NCI-H2107 treated with DMSO at 0.1 percent for 48 hours (cell line): ENCODE measurements at regions not wholly inside any gene's neighbourhood (a gene's known extent, or its start where the extent isn't known, plus 50 kb on each side); places are given as distances from the start of the nearest gene placed in this dataset.
"Not testable (repeated sequence)": the region's sequence is repeated elsewhere in the genome, so short reads cannot be mapped to it uniquely, and the experiment has no call there.

ENCODE experiments used
- DNase-seq: peaks from one replicate; lab custom pipeline; 2025; ENCODE audit not compliant: unreplicated experiment; lab: John Stamatoyannopoulos, UW

GRCh38 chr14:45727133-45727532 is 474.1 kb upstream of the MIS18BP1 start:
- no peak for DNase-seq

- DNase-seq = no peak
Observed at GRCh38 chr14:45721472-45721871, 468.5 kb upstream of the MIS18BP1 start.

DNA sequence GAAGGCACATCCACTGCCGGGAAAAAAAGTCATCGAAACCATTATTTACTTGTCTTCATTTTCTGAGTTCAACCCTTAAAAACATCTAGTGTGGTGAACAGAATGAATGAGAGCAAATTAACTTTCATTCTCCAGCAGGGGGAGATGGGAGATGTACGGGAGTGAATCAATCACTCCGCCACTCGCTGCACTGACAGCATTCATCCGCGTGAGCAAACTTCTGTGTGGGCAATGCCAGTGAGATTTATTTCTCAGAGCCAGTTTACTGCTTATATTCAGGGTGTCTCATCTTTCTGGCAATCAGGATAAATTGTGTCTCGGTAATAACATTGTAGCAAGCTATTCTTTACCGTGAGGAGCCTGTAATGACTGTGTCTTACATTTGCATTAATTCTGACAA is 463.6 kb upstream of the MIS18BP1 start:
- DNase-seq = no peak

GRCh38 chr14:45715946-45716345 is 462.9 kb upstream of the MIS18BP1 start:
- DNase-seq = no peak

GRCh38 chr14:45709541-45709940 is 456.5 kb upstream of the MIS18BP1 start:
- DNase-seq = no peak

DNA sequence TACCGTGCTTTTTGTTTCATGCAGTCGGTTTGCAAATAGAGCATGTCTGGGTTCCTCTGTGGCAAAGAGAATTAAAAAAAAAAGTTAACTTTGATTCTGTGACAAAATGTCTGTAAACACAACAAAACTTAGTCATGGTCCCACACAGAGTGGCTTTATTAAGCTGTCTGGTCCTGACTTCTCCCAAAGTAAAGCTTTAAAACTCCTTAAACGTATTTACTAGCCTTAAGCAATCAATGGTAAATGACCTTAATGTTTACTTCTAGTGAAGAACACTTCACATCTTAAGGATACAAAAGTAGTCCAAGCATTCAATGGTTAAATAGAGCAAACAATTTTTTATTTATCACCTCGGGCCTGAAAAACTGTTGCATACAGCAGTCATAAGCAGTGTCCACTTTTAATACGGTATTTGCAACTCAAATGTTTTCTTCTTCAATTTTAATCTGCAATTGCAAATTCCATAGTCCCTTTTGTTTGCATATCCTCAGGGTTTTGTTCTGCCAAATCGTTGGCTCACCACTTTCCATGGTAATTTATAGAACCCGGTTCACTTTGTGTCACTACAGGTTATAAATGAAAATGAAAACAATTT is 453.0 kb upstream of the MIS18BP1 start:
- no peak for DNase-seq

DNA sequence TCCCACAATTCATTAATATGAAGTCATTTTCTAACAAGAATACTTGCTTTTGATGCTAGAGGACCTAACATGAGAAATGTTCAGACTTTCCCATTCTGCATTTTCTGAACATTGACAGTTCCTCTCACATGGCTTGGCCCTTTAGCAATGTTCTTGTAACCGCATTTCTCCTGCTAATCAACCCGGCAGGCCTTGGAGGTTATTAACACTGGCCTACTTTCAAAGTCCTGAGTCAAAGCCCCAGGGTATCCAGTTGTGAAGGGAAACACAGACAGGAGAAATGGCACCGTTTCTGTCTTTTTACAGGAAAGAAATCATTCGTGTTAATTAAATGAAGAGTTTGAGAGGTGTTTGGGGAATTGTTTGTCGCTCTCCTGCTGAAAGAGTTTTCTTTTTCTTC is 446.5 kb upstream of the MIS18BP1 start:
- DNase-seq = no peak

GRCh38 chr14:45698462-45699134 is 445.6 kb upstream of the MIS18BP1 start:
- DNase-seq = no peak

DNA sequence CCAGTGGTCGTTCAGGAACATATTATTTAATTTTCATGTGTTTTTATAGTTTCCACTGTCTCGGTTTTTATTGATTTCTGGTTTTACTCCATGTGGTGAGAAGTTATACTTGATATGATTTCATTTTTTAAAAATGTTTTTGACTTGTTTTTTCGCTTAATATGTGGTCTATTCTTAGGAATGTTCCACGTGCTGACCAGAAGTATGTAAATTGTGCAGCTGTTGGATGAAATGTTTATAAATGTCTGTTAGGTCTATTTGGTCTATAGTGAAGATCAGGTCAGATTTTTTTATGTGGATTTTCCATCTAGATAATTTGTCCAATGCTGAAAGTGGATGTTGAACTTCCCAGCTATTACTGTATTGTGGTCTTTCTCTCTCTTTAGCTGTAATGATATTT is 433.8 kb upstream of the MIS18BP1 start:
- DNase-seq = no peak

DNA sequence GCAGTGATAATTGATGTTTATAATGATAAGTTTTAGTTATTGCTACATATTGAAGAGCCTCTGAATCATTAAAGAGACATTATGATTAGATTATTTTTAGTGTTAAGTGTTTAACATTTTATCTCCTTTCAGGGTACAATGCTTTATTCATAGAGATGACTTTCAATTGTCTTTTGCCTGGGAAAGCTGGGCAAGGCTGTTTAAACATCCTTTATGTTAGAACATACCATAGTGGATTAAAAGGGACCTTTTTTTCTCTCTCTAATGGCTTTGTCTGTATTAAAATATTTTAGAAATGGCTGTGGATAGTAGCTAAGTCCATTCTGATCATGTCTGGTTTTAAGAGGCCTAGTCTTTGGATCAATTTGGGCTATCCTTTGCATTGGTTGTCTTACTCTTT is 427.5 kb upstream of the MIS18BP1 start:
- no peak for DNase-seq

DNA sequence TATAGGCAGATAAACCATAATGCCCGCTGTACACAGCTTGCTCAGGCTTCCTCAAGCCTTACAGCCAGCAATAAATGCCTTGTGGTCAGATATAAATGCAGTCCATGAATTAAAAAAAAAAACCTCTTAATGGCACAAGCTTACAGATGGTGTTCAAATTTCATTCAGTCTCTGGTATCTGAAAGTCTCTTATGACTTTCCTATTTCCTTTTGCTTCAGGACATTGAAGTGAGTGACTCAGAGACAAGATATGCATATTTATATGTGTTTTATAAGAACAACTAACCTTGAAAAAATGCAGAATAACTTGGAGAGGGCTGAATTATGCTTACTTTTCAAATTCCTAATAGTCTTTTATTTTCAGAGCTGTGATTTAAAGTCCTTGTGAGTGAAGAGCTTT is 426.9 kb upstream of the MIS18BP1 start:
- DNase-seq = no peak

- DNase-seq = no peak
Observed at GRCh38 chr14:45678163-45678562, 425.2 kb upstream of the MIS18BP1 start.

GRCh38 chr14:45673420-45673819 is 420.4 kb upstream of the MIS18BP1 start:
- DNase-seq = no peak

- no peak for DNase-seq
Observed at GRCh38 chr14:45664668-45665356, 411.8 kb upstream of the MIS18BP1 start.

DNA sequence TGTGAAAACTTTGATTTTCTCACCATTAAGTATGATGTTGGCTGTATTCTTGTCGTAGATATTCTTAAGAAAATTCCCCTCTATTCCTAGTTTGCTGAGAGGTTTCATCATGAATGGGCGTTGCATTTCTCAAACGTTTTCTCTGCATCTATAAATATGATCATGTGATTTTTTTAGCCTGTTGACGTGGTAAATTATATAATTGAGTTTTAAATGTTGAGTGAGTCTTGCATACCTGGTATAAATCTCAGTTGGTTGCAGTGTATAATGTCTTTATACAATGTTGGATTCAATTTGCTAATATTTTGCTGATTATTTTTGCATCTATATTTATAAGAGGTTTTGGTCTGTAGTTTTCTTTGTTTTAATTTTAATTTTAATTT is 405.9 kb upstream of the MIS18BP1 start:
- DNase-seq = no peak

GRCh38 chr14:45658226-45658916 is 405.4 kb upstream of the MIS18BP1 start:
- no peak for DNase-seq

GRCh38 chr14:45651890-45652289 is 398.9 kb upstream of the MIS18BP1 start:
- no peak for DNase-seq

DNA sequence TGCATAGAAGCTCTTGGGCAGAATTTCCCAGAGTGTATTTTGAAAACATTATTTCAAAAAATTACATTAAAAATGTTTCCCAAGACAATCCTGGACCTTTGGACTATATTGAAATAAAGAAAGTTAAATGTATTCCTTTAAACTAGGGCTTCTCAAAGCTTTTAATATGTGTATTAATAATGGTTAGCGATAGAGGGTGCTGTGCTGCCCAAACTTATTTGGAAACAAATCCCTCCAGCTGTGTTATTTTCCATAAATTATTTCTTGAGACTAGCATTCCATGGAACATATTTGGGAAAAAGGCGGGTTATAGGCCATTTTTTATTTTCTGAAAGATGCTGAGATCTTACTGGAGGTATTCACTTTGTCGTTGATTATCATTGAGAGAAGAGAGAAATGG is 397.8 kb upstream of the MIS18BP1 start:
- no peak for DNase-seq

- DNase-seq = no peak
Observed at GRCh38 chr14:45649051-45649450, 396.0 kb upstream of the MIS18BP1 start.

GRCh38 chr14:45641541-45641940 is 388.5 kb upstream of the MIS18BP1 start:
- DNase-seq = no peak

- DNase-seq = not testable (repeated sequence)
Observed at GRCh38 chr14:45634651-45635441, 381.8 kb upstream of the MIS18BP1 start.
